GM19023 (cell line): ENCODE measurements at regions not wholly inside any gene's neighbourhood (a gene's known extent, or its start where the extent isn't known, plus 50 kb on each side); places are given as distances from the start of the nearest gene placed in this dataset.

Experiments
- ATAC-seq: cut with Tn5 transposase; IDR thresholded peaks from one replicate; pipeline ENCODE4 v1.9.1; 2021; ENCODE audit warnings: mild to moderate bottlenecking, moderate library complexity; ENCODE audit not compliant: unreplicated experiment

DNA sequence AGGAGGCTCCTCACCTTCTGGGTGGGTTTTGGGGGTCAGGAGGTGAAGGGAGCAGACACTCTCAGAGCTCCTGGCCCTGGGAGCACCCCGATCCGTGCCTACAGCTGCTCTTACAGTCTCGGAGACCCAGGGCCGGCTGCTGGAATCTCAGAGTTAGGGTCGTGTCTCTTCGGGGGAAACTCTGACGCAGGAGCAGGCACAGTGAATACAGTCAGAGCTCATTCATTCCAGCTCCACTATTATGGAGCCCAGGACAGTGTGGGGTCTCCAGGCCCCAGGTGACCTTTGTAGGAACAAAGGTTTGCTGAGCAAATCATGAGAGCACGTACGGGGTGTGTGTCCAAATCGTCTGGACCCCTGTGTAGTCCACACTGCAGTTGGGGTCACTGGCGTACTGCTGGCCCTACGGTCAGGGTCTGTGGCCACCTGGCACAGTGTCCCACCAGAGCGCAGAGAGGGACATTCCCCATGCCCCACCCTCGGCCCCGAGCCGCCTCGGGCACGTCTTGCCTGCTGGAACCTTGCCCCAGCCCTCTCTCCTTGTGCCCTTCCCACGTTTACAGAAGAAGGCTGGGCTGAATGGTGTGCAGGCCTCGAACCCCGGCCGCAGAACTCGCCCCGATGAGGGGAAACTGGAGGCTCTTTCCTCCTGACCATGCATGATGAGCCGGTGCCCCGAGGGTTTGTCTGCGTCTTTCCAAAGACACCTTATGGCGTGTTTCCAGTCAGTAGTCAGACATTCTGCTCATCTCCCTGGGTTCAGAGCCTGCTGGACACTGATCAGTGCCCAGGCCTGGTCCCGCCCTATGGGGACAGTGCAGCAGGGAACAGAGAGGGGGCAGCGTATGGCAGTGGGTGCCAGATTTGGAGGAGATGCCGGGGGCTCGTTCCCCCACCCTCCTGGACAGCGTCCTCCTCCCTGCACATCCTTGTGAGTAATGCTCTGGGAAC, 1166.6 kb downstream of the BRD1 start:
- no peak for ATAC-seq

- ATAC-seq: no peak
Observed at GRCh38 chr22:48660104-48660789, 1167.4 kb downstream of the BRD1 start.

- ATAC-seq: no peak
Observed at GRCh38 chr22:48659404-48659996, 1168.2 kb downstream of the BRD1 start.

- ATAC-seq: no peak
Observed at GRCh38 chr22:48658871-48659270, 1168.8 kb downstream of the BRD1 start.

DNA sequence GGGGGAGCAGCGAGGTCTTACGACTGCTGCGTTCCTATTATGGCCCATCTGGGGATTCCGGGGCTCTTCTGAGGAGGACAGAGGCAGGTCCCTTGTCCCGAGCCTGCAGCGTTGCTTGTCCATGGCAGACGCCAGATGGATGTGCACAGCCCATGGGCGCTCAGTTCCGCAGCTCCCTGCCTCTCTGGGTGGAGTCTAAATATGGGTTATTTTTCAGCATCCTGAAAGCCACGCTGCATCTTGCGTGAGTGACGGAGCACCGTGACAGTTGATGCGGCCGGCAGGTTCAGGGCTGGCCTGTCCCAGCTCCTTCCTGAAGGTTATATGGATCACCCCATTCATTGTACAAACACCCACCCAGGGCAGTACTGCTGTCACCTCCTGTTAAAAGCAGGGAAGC, 1169.4 kb downstream of the BRD1 start:
- no peak for ATAC-seq

DNA sequence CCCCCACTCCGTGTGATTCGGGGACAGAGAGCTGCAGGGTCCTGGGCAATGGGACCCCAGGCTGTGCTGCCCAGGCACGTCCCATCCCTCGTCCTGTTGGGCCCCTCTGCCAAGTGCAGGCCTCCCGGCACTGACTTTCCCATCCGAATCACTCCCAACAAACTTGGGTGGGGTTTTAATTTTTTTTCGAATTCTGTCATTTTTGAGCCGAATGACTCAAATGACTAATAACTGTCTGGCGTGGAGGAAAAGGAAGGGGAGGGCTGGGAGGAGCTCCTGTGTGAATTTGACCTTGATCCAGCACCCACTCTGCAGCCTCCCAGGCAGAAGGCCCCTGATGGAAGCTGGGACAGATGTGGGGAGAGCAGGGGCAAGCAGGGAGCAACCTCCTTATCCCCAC, 1173.2 kb downstream of the BRD1 start:
- no peak for ATAC-seq

DNA sequence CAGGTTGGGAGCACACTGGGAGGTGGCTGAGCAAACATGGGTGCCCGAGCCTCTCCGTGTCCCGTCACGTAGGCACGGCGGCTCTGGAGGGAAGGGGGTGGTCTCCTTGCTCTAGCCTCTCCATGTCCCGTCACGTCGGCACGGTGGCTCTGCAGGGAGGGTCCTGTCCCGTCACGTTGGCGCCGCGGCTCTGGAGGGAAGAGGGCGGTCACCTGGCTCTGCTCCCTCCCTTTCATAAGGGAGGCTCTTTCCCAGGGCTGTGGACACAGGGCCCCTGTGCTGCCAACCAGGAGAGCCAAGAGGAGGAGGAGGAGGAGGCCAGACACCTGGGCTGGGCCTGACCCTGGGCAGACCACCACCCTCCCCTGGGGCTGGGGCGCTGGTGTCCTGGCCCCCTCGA, 1173.7 kb downstream of the BRD1 start:
- ATAC-seq: no peak

DNA sequence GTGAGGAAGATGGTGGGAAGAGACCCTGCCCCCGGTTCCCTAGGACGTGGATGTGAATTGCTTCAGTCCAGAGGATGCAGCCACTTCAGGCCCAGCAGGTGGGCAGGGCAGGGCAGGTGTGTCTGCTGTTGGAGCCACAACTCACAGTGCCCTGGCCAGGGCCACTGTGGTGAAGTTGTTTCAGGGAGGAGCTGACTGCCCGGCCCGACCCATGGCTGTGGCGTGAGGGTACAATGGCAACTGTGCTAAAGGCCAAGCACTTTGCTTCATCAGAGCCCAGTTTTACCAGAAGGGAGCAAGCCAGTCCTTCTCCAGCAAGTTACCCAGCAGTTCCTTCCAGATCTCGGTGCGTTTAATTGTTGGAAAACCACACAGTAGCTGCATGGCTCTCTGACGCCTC, 1174.4 kb downstream of the BRD1 start:
- ATAC-seq: no peak

- no peak for ATAC-seq
Observed at GRCh38 chr22:48652796-48653195, 1174.9 kb downstream of the BRD1 start.

DNA sequence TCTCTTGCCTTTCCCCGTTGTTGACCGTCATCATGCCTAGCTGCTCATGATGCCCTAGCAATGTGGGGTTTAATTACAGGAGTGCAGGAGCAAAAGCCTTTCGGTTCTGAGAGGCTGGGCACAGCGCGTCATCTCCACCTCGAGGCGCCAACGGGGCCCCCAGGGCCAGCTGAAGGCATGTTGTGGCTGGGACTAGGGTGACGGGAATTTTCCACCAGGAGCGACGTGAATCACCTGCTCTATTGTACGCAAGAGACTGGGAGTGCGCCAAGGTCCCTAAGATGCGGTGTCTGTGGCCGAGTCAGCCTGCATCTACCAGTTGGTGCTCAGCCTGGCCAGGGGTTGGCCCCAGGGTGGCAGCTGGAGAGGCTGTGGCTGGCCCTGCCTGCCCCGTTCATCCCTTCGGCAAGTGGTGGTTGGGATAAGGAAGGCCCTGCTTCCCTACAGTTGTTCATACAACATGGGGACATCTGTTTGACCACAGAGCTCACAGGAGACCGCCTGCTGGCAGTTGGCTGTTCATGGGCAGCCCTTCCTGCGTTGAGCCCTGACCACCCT, 1175.6 kb downstream of the BRD1 start:
- ATAC-seq: no peak

- no peak for ATAC-seq
Observed at GRCh38 chr22:48651036-48651890, 1176.4 kb downstream of the BRD1 start.

DNA sequence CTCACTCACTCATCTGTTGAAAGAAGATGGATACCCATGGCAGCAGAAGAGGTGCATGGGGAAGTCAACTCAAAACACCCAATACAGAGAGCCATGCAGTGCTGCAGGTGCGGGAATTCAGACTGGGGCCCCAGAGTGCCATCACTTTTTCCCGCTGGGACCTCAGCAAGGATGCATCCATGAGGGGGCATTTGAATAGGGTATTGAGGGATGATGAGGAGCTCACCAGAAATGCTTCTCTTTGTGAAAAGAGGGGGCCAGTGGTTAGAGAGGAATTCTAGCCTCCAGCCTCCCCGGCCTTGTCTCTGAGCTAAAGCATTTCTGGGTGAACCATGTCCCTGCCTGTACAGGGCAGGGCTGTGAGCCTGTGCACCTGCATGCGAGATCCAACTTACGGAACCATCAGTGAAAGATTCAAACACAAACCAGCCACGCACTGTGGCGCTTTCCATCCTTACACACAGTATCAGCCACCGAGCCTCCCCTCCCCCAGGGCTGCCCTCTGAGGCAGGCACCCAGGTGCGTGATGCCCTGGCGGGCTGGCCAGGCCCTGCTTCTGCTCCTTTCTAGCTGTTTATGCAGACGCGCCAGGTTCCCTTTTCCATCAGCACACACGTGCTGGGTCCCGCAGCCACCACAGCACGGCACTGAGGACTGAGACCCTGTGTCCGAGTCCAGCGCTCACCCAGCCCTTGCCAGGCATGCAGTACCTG, 1177.2 kb downstream of the BRD1 start:
- no peak for ATAC-seq

DNA sequence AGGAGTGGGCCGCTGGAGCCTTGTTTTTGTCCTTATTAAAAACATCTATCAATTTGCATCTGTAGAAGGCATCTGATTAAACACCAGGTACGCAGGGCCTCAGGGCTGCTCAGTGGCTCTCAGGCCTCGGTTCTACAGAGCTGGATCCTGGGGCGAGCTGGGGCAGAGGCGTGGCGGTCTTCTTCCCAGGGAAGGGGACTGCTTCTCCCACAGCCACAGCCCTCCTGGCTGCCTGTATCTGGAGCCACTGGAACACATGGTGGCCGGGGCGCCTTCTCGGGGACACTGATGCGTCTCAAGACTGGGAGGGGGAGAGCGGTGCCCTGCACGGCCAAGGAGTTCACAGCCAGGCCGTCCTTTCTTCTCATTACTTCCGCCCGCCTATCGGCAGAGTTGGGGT, 1178.2 kb downstream of the BRD1 start:
- no peak for ATAC-seq

- ATAC-seq: no peak
Observed at GRCh38 chr22:48649031-48649430, 1178.6 kb downstream of the BRD1 start.

DNA sequence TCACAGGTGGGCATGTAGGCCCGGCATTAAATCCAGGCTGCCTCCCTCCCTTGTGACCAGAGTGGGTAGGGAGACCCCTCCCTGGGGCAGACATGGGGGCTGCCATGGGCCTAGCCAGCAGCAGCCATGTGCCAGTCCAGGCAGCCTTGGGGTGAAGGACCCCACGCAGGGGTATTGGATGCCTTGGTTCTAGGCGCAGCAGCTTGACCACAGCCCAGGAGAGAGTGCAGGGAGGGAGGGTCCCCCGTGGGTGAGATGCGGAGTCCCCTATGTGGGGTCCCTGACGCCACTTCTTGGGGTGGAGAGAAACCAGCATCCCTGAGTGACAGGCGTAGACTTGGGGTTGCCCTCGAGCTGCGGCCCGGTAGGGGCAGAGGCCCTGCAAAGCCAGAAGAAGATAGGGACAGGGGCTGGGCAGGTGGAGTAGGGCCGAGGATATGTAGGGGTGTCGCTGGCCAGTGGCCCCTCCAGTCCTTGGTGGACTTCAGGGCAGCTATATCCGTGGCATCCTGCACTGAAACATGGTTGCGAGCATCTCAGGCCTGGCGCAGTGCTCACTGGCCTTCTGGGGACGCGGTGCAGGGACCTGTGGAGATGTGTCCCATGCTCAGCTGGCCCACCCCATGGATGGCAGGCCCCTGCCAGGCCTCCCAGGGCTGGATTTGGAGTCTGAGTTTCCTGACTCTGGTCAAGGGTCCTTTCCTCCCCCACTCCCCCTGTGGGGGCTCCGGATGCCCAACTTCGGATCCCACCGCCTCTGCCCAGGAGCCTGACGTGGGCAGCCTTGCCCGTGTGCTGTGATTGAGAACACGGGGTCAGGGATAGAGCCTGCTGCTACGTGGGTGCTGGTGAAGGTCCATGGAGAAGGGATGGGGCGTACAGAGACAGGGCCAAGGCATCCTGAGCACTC, 1179.8 kb downstream of the BRD1 start:
- ATAC-seq: no peak

- no peak for ATAC-seq
Observed at GRCh38 chr22:48647051-48647450, 1180.6 kb downstream of the BRD1 start.

DNA sequence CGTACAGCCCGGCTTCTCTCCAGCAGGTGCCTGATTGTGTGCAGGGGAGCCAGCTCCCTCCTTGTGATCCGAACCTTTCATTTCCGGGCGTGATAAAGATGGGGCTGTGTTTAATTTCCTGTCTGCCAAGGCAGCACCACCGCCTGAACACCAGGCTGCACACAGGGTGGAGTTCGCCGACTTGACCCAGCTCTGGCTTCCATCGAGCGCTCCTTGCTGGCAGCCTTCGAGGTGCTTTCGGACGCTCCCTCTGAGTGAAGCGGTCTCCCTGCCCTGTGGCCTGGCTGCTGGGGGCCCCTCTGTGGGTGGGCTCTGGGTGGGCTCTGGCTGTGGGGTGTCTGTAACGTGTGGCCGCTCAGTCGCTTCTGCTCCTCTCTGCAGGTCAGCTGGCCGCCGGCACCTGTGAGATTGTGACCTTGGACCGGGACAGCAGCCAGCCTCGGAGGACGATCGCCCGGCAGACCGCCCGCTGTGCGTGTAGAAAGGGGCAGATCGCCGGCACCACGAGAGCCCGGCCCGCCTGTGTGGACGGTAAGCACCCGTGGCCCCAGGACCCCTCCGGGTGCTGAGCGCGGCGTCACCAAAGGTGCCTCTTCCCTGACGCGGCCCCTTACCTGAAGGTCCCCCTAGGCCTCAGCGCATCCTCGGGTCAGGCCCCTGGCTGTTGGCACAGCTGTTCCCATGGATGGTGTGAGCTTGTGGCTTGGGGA, 1181.3 kb downstream of the BRD1 start:
- no peak for ATAC-seq

GRCh38 chr22:48645766-48646165, 1181.9 kb downstream of the BRD1 start:
- ATAC-seq: no peak
